Neural crest cell (in vitro differentiated cells): ENCODE measurements at regions not wholly inside any gene's neighbourhood (a gene's known extent, or its start where the extent isn't known, plus 50 kb on each side); places are given as distances from the start of the nearest gene placed in this dataset.
"Not testable (repeated sequence)": the region's sequence is repeated elsewhere in the genome, so short reads cannot be mapped to it uniquely, and the experiment has no call there.

Source experiments
- DNase-seq: peaks from one replicate; pipeline ENCODE4 v3.0.0; 2021; ENCODE audit warnings: low read depth, mixed read lengths, low spot score
- H3K27ac Mint-ChIP-seq: one replicate; pipeline ENCODE4 v1.8.0; 2021; ENCODE audit warnings: mild to moderate bottlenecking, mixed read lengths; ENCODE audit not compliant: unreplicated experiment
- H3K27me3 Mint-ChIP-seq: 2 replicates; pipeline ENCODE4 v1.8.0; 2021; ENCODE audit warnings: low read depth, mild to moderate bottlenecking, mixed read lengths
- H3K36me3 Mint-ChIP-seq: 2 replicates; pipeline ENCODE4 v1.8.0; 2021; ENCODE audit warnings: low read depth, mild to moderate bottlenecking, mixed read lengths
- H3K4me1 Mint-ChIP-seq: 2 replicates; pipeline ENCODE4 v1.8.0; 2021; ENCODE audit warnings: mixed read lengths
- H3K4me3 Mint-ChIP-seq: one replicate; pipeline ENCODE4 v1.8.0; 2021; ENCODE audit warnings: mild to moderate bottlenecking, mixed read lengths
- H3K9me3 Mint-ChIP-seq: 2 replicates; pipeline ENCODE4 v1.8.0; 2021; ENCODE audit warnings: mixed read lengths
- CTCF ChIP-seq: fragments of 200-600 bp; sonication (generic); conservative IDR thresholded peaks from 2 replicates; pipeline ENCODE4 v1.5.0; 2021; ENCODE audit warnings: antibody characterized with exemption, mild to moderate bottlenecking

- Mint-ChIP-seq H3K27ac (no peak overlapping the region), H3K9me3 (no peaks in the 10 kb centered on the region)
These were observed 478.2 kb upstream of the DPH6 start for GRCh38 chr15:36024031-36024688.

DNA sequence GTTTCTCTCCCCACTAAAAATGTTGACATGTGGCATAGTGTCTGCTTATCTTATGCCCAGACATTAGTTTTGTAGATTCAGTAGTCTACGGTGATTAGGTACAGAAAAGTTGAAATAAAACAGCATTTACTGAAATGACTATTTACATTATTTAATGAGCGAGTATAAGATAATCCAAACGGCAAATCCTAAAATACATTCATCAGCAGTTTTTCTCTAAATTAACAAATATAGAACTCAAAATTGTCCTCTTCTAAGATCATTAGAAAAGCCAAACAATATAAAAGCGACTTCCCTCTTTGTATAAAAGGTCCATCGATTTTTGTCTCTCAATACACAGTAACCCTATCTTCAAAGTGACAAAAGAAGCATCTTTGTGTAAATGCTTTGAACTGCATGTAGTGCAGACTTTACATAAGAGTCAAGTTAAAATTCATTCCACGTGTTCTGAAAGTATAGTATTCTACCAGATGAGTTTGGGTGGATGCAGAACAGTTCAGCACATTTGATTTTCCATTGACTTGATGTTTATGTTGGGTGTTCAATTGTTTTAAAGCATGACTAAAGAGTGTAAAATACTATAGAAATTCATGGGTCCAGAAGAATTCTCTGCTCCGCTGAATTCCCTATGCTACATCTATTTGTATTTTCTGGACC lies 480.8 kb upstream of the DPH6 start:
- Mint-ChIP-seq H3K36me3 (no peaks in the 10 kb centered on the region), H3K27ac (no peak overlapping the region), H3K9me3 (no peaks in the 10 kb centered on the region), H3K27me3 (no peaks in the 10 kb centered on the region), H3K4me1 (peaks cover 6% of the 10 kb centered on the region), H3K4me3 (no peak overlapping the region)
- no peak for TF ChIP-seq CTCF
- no peak for DNase-seq

More at GRCh38 chr15:36024031-36024688, 478.2 kb upstream of the DPH6 start:
- no peak overlapping the region for H3K4me3 Mint-ChIP-seq
- peaks cover 6% of the 10 kb centered on the region for H3K4me1 Mint-ChIP-seq
- no peak for TF ChIP-seq CTCF
- no peak for DNase-seq
- no peaks in the 10 kb centered on the region for H3K36me3 Mint-ChIP-seq
- H3K27me3 Mint-ChIP-seq, result no peaks in the 10 kb centered on the region

- H3K36me3 Mint-ChIP-seq, result no peaks in the 10 kb centered on the region
- no peaks in the 10 kb centered on the region for H3K27me3 Mint-ChIP-seq
- no peak for DNase-seq
- H3K4me1 Mint-ChIP-seq, result no peaks in the 10 kb centered on the region
- H3K27ac Mint-ChIP-seq, result no peak overlapping the region
- no peak overlapping the region for H3K4me3 Mint-ChIP-seq
- TF ChIP-seq CTCF, result no peak
- no peaks in the 10 kb centered on the region for H3K9me3 Mint-ChIP-seq
These were observed 483.7 kb upstream of the DPH6 start for GRCh38 chr15:36029606-36030210.

DNA sequence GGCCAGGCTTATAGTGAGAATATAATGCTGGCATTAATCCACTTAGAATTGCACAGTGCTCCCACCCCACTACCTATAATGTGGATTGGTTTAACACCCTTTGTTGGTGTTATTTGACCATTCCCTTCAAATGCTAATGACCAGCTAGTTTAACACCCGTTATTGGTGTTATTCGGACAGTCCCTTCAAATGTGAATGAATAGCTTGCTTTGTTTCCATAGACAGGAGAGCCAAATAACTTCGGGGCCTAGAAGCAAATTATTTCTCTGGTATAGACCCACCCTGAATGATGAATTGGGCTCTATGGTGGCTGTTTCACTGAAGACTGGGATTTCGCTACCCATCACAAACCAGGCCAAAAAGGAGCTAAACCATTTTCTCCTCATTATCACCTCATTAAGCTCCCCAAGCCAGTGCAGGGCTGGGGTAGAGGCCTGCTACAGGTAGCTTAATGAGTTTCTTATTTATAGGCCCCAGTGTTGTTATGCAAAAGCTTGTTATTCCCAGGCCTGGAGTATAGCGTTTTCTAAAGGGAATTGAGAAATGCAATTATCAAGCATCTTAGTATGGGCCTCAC lies 494.1 kb upstream of the DPH6 start:
- DNase-seq, result no peak
- no peaks in the 10 kb centered on the region for H3K9me3 Mint-ChIP-seq
- H3K27me3 Mint-ChIP-seq, result peaks cover 2% of the 10 kb centered on the region
- peaks cover 3% of the 10 kb centered on the region for H3K36me3 Mint-ChIP-seq
- no peak overlapping the region for H3K4me3 Mint-ChIP-seq
- no peak for TF ChIP-seq CTCF
- H3K4me1 Mint-ChIP-seq, result peaks cover 13% of the 10 kb centered on the region
- H3K27ac Mint-ChIP-seq, result no peak overlapping the region

GRCh38 chr15:36047018-36047716 lies 501.2 kb upstream of the DPH6 start:
- H3K27me3 Mint-ChIP-seq, H3K36me3 Mint-ChIP-seq, H3K9me3 Mint-ChIP-seq, DNase-seq, H3K27ac Mint-ChIP-seq, H3K4me1 Mint-ChIP-seq, H3K4me3 Mint-ChIP-seq: not testable (repeated sequence)
